ENCODE measurements at regions not wholly inside any gene's neighbourhood (a gene's known extent, or its start where the extent isn't known, plus 50 kb on each side); places are given as distances from the start of the nearest gene placed in this dataset.

DNA sequence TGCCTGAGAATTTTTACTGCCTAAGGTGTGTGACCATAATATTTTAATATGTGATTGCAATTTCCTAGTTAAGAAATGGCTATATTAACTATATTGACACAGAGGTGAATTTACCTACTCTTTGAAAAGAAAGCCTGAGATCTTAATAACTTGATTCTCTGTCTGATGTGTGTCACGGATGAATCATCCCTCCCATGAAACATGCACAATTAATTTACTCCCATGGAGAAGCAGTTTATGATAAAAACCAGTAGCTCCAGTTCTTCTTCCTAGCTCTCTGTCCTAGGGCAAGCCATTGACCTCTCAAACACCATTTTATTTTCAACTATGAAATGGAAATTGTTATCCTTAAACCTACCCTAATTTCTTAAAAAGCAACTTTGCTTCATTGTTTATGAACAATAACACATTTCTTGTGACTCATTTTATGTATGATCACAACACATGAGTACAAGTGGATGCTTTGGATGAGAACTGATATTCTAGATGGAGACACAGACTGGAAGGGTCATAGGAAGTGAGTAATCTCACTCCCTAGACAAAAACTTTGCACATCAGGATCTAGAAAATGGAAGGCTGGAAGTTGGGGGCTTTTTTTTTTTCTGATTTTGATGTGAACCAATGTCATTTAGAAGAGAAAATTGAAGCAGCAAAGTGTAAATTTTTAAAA lies 438.3 kb downstream of the GPAT3 start:
- ChIA-PET POLR2A (ENCODE audit: low non-redundant PET) (no interaction called here), CTCF (no interaction called here)
- no peak overlapping the region for H3K27ac ChIP-seq
- TF ChIP-seq, protein P1, sequence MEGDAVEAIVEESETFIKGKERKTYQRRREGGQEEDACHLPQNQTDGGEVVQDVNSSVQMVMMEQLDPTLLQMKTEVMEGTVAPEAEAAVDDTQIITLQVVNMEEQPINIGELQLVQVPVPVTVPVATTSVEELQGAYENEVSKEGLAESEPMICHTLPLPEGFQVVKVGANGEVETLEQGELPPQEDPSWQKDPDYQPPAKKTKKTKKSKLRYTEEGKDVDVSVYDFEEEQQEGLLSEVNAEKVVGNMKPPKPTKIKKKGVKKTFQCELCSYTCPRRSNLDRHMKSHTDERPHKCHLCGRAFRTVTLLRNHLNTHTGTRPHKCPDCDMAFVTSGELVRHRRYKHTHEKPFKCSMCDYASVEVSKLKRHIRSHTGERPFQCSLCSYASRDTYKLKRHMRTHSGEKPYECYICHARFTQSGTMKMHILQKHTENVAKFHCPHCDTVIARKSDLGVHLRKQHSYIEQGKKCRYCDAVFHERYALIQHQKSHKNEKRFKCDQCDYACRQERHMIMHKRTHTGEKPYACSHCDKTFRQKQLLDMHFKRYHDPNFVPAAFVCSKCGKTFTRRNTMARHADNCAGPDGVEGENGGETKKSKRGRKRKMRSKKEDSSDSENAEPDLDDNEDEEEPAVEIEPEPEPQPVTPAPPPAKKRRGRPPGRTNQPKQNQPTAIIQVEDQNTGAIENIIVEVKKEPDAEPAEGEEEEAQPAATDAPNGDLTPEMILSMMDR (conservative IDR thresholded peaks at IDR 0.05; ENCODE audit: low read depth) = no peak
- peak; percentile 66 for DNase-seq (ENCODE audit: low spot score)

DNA sequence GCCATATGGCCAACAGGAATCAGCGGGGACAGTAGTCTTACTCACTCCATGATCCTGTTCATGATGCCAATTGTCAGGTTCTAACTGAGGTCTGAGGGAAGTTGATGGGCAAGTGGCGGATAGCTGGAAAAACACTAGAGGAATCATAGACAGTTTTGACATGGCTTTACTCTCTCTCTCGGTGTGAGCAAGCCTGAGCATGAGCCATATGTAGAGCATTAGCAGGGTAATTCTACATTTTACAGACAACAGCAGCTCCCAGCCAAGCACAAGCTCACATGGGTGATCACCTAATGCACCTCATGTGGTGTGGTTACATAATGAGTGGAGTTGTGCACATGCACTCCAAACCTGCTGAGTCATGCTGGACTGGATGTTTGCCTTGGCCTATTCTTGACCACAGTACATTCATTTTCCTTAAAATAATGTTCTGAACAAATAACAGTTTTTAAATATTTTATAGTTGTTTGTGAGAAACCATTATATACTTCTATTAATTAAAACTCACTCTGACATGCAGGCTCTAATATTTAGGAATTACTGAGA lies 429.2 kb downstream of the GPAT3 start:
- CTCF ChIA-PET = interaction anchor here (0.8 kb wide), 1 partner anchor 487 kb away, joined by 3 read pairs; no protein-coding TSS in a partner anchor
- TF ChIP-seq, protein P1 (conservative IDR thresholded peaks at IDR 0.05; ENCODE audit: low read depth) = no peak
- POLR2A ChIA-PET (ENCODE audit: low non-redundant PET) = no interaction called here
- no peak overlapping the region for H3K27ac ChIP-seq
- no peak for DNase-seq (ENCODE audit: low spot score)

DNA sequence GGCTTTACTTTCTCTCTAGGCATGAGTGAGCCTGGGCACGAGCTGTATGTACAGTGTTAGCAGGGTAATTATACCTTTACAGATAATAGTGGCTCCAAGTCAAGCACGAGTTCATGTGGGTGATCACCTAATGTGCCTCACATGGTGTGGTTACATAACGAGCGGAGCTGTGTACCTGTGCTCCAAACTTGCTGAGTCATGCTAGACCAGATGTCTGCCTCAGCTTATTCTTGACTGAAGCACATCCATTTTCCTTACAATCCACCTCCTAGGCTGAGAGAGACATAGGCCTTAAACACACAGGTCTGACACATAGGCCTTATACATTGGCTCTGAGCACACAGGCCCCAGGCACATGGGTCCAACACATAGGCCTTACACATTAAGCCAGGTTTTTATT lies 426.6 kb downstream of the GPAT3 start:
- ChIA-PET CTCF (interaction anchor here (1.9 kb wide), 1 partner anchor 318 kb away, joined by 14 read pairs; no protein-coding TSS in a partner anchor), POLR2A (ENCODE audit: low non-redundant PET) (no interaction called here)
- no peak overlapping the region for H3K27ac ChIP-seq
- DNase-seq (ENCODE audit: low spot score) = no peak
- TF ChIP-seq, protein P1 (conservative IDR thresholded peaks at IDR 0.05; ENCODE audit: low read depth) = no peak

DNA sequence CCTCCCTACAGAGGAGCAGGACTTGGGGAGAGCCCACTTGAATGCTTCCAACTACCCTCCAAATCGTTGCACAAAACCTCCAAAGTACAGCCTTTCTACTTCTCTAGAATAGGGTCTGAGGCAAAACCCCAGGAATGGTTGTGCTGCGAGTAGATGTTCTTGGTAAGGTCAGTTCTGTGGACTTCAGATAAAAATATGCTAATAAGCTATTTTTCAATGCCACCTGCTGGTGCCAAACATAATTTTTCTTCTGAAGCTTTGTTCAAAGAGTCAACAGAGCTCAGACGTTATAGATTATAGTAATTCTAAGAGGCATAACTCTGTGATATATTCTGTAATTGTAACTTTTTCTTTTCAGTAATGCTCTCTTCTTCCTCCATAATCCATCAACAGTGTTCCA lies 425.7 kb downstream of the GPAT3 start:
- CTCF ChIA-PET = interaction anchor here (0.5 to 1.9 kb wide), 5 partner anchors 60 to 532 kb away, joined by 3 to 14 read pairs (median 4); no protein-coding TSS in a partner anchor

DNA sequence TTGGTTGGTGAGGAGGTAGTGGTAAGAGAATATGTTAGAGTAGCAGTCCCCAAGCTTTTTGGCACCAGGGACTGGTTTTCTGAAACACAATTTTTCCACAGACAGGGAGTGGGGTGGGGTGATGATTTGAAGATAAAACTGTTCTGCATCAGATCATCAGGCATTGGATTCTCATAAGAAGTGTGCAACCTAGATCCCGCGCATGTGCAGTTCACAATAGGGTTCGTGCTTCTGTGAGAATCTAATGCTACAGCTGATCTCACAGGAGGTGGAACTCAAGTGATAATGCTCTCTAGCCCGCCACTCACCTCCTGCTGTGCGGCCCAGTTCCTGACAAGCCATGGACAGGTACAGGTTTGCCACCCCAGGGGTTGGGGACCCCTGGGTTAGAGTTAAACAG lies 423.3 kb downstream of the GPAT3 start:
- POLR2A ChIA-PET (ENCODE audit: low non-redundant PET) = no interaction called here
- CTCF ChIA-PET = interaction anchor here (0.6 to 1.0 kb wide), 3 partner anchors 314 to 1199 kb away, joined by 3 to 9 read pairs (median 3); no protein-coding TSS in a partner anchor
- TF ChIP-seq, protein P1 (conservative IDR thresholded peaks at IDR 0.05; ENCODE audit: low read depth) = no peak
- H3K27ac ChIP-seq = no peak overlapping the region
- DNase-seq (ENCODE audit: low spot score) = no peak

More for the DNA sequence above, 425.7 kb downstream of the GPAT3 start:
- peak; percentile 5 for DNase-seq (ENCODE audit: low spot score)
- TF ChIP-seq, protein P1 (conservative IDR thresholded peaks at IDR 0.05; ENCODE audit: low read depth) = no peak
- POLR2A ChIA-PET (ENCODE audit: low non-redundant PET) = no interaction called here
- no peak overlapping the region for H3K27ac ChIP-seq

DNA sequence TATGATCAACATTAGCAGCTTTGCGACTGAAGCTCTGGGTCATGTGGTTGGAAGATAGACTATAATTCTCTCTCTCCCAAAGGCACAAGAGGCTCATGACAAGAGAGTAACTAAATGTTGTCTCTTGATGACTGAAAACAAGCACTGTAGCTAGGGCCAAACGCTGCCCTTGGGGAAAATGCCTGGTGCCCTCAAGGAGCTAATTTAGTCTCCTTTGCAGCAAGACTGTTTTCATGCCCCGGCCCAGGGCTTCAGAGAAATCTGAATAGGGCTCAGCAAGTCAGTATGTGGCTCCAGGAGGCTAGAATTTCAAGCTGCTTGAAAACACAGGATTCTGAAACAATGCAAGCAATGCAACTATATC lies 411.9 kb downstream of the GPAT3 start:
- CTCF ChIA-PET = no interaction called here
- DNase-seq (ENCODE audit: low spot score) = no peak
- POLR2A ChIA-PET (ENCODE audit: low non-redundant PET) = no interaction called here
- TF ChIP-seq, protein P1 (conservative IDR thresholded peaks at IDR 0.05; ENCODE audit: low read depth) = no peak
- H3K27ac ChIP-seq = no peak overlapping the region
